NK-92 treated with Interleukin-12 subunit alpha and Interleukin-12 subunit beta, amount 100 ng/mL, for 24 hours (cell line): ENCODE measurements at regions not wholly inside any gene's neighbourhood (a gene's known extent, or its start where the extent isn't known, plus 50 kb on each side); places are given as distances from the start of the nearest gene placed in this dataset.
A peak's percentile ranks its signal among the peaks of the same experiment; 100 is the strongest.
"Not testable (repeated sequence)": the region's sequence is repeated elsewhere in the genome, so short reads cannot be mapped to it uniquely, and the experiment has no call there.

Source experiments
- DNase-seq: peaks from one replicate; lab custom pipeline; 2025; lab: John Stamatoyannopoulos, UW

GRCh38 chr4:9702696-9703095, 78.7 kb upstream of the DRD5 start:
- DNase-seq: not testable (repeated sequence)

- peak; percentile 51 for DNase-seq
These were observed 78.0 kb upstream of the DRD5 start for GRCh38 chr4:9703391-9703790.

DNA sequence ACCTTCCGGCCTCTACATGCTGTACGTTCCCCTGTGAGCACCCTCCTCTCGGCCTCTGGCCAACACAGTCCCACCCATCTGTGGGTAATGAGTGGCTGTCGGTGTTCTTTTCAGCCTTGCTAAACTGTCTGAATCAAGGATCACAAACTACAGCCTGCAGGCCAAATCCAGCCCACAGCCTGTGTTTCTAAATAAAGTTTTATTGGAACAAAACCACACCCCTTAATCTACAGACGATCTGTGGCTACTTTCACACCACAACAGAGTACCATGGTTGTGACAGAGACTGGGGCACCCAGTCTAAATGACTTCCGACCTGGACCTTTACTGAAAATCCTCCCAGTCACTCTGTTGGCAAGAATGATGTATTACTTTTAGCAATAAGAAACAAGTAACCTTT, 77.3 kb upstream of the DRD5 start:
- not testable (repeated sequence) for DNase-seq

DNA sequence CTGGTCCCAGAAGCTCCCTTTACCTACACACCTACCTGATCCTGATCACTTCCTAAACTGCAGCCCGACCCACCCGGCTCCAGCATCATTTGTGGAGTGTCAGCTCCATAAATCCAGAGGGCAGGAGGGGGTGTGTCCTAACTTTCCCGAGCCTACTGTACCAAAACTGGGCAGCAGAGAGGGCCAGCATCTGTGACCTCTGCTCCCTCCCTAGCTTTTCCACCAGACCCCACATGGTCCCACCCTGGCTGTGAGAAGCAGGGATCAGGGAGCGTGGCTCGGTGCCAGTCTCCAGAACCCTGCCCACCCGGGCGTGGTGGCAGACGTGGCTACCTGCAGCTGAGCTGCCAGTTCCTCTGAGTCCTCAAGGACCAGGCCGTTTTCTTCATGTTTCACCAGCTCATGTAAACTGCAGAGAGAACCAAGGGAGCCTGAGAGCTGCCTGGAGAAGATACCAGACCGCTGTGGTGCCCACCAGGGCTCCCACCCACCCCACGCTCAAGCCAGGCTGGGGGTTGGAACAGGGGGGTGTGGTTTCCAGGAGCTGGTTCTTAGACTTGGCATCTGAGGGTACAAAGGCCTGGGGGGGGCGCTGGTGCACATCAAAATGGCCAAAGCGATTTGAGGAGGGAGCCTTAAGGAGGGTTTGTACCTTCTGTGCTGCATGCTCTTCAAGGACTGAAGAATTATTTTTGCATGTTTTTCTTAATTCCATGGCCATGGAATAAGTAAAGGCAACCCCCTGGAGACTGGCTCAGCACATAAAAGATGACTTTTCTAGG, 76.7 kb upstream of the DRD5 start:
- no peak for DNase-seq

DNA sequence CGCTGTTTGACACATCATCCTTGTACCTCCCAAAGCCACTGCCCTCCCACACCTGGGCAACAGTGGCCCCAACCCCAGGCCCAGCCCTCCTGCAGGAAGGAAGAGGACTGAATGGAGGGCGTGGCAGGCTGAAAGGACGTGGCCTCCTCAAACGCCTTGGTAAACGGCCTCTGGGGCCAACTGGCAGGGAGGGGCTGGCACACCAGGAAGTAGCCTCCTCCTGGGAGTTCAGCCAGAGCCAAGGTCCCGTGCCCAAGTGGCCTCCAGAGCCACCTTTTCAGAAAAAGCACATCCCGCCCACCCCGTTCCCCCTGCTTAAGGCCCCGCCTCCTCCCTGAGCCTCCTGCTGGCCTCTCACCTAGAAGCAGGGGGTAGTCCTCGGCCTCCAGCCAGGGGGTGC, 74.2 kb upstream of the DRD5 start:
- not testable (repeated sequence) for DNase-seq

DNA sequence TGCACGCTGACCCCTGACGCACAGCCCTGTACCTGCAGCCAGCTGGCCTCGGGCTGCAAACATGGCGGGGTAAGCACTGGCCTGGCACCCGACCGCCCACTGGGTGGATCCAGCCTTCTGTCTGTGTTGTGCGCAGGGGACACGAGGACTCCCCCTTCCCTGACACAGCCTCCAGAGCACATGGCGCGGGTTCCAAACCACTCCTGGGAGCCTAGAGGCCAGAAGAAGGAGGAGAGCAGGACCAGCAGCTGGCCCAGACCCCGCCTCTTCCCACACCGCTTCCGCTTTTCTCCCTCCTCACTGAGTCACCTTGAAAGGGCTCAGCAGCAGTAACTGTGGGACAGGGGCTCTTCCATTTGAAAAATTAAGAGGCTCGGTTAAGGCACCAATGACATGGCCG, 73.5 kb upstream of the DRD5 start:
- not testable (repeated sequence) for DNase-seq

- DNase-seq: no peak
These were observed 71.7 kb upstream of the DRD5 start for GRCh38 chr4:9709724-9710123.

DNA sequence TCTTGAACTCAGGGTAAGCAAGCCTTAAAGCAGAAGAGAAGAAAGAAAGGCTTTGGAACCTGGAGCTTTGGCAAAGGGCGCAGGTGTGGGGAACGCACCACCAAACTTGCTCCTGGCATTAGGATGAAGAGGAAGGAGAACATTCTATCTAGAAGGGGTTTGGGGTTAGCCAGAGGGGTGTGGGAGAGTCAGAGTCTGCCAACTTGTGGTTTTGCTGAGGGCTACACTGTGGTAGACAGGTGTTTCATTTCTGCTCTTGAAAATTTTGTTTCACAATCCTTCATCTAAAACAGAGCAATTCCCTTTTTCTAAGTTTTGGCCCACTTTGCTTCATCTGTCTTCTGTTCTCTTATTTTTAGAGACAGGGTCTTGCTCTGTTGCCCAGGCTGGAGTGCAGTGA, 66.2 kb upstream of the DRD5 start:
- DNase-seq: not testable (repeated sequence)

DNA sequence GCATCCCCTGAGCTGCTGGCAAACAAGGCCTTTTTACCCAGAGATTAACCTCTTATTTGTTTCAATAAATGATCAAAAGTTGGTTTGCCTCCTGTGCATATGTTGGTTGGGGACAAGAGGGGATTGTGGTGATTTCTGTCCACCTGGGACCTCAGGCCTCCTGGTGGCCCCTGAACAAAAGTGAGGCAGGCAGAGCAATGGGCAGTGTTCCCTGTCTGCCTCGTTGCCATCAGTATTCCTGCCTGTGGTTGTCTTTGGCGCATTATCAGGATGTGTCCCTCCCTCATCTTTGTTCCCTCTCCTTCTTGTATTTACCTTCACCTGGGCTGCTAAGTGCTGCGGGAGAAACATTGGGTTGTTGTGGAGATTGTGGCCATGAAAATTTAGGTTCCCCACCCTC, 65.3 kb upstream of the DRD5 start:
- DNase-seq: no peak

- DNase-seq: not testable (repeated sequence)
These were observed 63.0 kb upstream of the DRD5 start for GRCh38 chr4:9718246-9718939.

GRCh38 chr4:9722131-9722530, 59.3 kb upstream of the DRD5 start:
- not testable (repeated sequence) for DNase-seq
